GM12878 (cell line): ENCODE measurements at regions not wholly inside any gene's neighbourhood (a gene's known extent, or its start where the extent isn't known, plus 50 kb on each side); places are given as distances from the start of the nearest gene placed in this dataset.

Experiments
- TBL1XR1 ChIP-seq: IDR thresholded peaks from 2 replicates; pipeline ENCODE4 v1.6.1; 2012; ENCODE audit warnings: low read depth, low read length, improper control_type of control experiment
- TF ChIP-seq, protein P1 (sequence below): IDR thresholded peaks from 2 replicates; pipeline ENCODE4 v1.6.1; 2012; ENCODE audit warnings: mild to moderate bottlenecking, low read depth, low read length
- TF ChIP-seq, protein P2 (sequence below), 3 experiments: IDR thresholded peaks in 2 of 3; conservative IDR thresholded peaks in 1 of 3; 2 replicates each; pipeline ENCODE4 v1.5.1; 2011; ENCODE audit warnings: low read depth in 3 of 3, low read length in 3 of 3, mild to moderate bottlenecking in 3 of 3, control low read depth in 2 of 3, moderate library complexity in 2 of 3, inconsistent platforms in 1 of 3, mixed read lengths in 1 of 3; ENCODE audit not compliant: control insufficient read depth in 2 of 3, insufficient read depth in 1 of 3; ENCODE audit errors: extremely low read depth in 1 of 3

DNA sequence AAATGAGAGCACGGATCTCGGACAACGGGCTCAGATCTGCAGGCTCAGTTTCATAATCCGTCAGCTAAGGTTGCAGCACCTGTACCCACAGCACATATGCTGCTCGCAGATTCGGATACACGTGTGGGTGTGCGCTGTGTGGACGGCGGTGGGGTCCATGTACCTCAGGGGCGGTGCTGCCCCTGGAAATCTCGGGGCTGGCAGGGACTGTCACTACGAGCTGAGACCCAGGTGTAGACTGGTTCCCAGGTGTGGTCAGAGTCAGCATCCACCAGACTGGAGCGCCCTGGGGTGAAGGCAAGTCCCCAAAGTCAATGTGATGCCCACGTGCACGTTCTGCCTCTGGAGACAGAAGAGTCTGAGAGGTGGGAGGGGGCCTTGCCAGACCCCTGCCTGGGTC lies 989.3 kb downstream of the BRD1 start:
- TF ChIP-seq, protein P1, sequence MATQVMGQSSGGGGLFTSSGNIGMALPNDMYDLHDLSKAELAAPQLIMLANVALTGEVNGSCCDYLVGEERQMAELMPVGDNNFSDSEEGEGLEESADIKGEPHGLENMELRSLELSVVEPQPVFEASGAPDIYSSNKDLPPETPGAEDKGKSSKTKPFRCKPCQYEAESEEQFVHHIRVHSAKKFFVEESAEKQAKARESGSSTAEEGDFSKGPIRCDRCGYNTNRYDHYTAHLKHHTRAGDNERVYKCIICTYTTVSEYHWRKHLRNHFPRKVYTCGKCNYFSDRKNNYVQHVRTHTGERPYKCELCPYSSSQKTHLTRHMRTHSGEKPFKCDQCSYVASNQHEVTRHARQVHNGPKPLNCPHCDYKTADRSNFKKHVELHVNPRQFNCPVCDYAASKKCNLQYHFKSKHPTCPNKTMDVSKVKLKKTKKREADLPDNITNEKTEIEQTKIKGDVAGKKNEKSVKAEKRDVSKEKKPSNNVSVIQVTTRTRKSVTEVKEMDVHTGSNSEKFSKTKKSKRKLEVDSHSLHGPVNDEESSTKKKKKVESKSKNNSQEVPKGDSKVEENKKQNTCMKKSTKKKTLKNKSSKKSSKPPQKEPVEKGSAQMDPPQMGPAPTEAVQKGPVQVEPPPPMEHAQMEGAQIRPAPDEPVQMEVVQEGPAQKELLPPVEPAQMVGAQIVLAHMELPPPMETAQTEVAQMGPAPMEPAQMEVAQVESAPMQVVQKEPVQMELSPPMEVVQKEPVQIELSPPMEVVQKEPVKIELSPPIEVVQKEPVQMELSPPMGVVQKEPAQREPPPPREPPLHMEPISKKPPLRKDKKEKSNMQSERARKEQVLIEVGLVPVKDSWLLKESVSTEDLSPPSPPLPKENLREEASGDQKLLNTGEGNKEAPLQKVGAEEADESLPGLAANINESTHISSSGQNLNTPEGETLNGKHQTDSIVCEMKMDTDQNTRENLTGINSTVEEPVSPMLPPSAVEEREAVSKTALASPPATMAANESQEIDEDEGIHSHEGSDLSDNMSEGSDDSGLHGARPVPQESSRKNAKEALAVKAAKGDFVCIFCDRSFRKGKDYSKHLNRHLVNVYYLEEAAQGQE = no peak
- TF ChIP-seq, protein P2, sequence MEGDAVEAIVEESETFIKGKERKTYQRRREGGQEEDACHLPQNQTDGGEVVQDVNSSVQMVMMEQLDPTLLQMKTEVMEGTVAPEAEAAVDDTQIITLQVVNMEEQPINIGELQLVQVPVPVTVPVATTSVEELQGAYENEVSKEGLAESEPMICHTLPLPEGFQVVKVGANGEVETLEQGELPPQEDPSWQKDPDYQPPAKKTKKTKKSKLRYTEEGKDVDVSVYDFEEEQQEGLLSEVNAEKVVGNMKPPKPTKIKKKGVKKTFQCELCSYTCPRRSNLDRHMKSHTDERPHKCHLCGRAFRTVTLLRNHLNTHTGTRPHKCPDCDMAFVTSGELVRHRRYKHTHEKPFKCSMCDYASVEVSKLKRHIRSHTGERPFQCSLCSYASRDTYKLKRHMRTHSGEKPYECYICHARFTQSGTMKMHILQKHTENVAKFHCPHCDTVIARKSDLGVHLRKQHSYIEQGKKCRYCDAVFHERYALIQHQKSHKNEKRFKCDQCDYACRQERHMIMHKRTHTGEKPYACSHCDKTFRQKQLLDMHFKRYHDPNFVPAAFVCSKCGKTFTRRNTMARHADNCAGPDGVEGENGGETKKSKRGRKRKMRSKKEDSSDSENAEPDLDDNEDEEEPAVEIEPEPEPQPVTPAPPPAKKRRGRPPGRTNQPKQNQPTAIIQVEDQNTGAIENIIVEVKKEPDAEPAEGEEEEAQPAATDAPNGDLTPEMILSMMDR (IDR thresholded peaks at IDR 0.05 in 2 of 3, conservative IDR thresholded peaks at IDR 0.05 in 1 of 3; ENCODE audit: control insufficient read depth in 2 of 3, extremely low read depth in 1 of 3, insufficient read depth in 1 of 3, low read depth in 3 of 3, low read length in 3 of 3) = no peak
- TF ChIP-seq TBL1XR1 = no peak
